NCI-H2171 (cell line): ENCODE measurements at regions not wholly inside any gene's neighbourhood (a gene's known extent, or its start where the extent isn't known, plus 50 kb on each side); places are given as distances from the start of the nearest gene placed in this dataset.

Source experiments
- DNase-seq: peaks from one replicate; lab custom pipeline; 2025; lab: John Stamatoyannopoulos, UW

DNA sequence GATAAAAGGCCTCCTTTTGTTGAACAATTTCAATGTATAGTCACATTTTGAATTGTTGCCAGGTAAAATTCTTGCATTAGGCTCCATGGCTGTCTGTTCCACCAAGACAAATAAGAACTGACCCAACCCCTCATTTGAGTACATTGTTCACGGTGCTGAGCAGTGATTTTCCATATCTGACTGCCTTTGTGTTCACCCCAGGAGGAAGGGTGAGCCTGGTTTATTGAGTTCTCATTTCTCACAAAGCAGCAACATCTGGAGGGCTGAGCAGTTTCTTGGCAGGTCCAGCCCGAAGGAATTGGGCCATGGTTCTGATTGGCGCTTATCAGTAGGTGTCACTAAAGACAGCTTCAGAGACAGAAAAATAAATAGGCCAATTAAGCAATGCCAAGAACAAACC, 149.1 kb downstream of the BMP4 start:
- DNase-seq, result no peak

DNA sequence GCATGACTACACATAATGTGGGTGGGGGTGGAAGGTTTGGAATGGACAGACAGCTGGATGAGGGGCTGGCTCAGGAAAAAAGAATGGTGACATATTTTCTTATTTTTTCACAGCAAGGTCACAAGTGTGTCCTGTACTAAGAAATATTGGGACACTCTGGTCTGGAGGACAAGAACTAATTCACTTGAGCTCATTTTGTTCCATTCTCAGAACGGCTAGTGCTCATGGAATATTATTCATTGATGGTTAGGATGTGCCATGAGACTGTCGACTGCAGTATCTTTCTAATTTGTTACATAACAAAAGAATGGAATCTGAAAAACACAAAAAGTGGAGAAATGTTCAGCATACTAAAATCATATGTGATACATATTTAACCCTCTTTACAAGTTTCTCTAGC, 149.5 kb downstream of the BMP4 start:
- DNase-seq, result no peak

DNA sequence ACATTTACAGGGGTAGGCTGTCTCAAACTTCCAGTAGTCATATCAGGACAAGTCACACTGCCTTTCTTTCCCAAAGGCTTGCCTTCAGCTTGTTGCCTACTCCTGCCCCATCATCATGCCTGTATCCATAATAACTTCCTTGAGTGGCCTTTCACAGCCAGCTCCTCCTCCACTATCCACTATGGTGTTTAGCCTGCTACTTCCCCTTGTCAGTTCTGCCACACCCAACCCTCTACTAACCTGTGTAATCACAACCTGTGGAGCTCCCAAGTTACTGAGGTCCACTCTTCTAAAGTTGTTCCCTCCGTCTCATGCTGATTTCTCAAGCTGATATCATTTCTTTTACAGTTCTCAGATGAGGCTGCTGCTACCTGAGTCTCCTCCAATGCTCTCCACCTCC, 159.9 kb downstream of the BMP4 start:
- DNase-seq, result no peak

DNA sequence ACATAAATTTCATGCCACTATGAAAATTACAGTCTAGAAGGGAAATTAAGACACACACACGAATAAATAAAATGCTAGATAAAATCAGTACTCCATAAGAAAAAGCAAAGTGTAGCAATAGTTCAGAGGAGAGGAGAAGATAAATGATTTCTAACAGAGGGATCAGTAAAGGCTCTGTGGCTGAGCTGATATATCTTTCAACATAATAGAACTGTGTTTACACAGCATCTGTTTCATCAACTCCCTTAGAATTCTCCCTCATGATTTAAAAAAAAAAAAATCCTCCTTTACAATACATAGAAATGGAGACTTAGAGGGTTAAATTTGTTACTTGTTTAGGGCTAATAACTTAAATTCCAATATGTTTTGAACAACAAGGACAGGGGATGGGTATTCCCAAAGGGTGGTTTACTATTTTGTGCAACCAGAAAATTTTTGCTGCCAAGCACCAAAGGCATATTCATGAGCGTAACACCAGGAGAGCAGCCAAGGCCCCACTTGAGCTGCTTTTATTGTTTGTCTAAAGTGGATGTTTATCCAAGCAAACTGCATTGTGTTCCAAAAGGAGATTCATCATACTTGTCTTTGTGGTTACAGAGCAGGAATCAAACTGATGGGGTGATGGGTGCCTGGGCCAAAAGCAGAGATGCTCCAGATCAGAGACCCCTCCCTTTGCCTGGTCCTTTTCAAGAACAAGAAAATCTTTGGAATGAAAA, 162.7 kb downstream of the BMP4 start:
- DNase-seq, result no peak

DNA sequence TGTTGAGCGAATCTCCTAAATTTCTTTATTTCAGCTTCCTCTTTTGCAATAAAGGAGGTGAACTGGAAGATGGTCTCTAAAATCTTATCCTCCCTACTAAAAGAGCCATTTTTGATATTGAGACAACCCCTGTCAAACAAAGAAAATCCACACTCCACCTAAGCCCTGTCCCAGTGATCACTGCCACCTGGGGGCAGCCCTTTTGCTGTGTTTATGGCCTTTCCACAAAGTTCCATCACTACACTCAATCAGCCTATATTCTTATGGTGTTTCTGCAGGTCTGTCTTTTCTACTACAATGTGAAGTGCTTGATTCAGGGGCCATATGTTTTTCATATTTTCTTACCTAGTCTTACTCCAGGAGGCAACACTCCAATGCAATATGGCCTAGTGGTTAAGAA, 163.7 kb downstream of the BMP4 start:
- DNase-seq, result no peak

DNA sequence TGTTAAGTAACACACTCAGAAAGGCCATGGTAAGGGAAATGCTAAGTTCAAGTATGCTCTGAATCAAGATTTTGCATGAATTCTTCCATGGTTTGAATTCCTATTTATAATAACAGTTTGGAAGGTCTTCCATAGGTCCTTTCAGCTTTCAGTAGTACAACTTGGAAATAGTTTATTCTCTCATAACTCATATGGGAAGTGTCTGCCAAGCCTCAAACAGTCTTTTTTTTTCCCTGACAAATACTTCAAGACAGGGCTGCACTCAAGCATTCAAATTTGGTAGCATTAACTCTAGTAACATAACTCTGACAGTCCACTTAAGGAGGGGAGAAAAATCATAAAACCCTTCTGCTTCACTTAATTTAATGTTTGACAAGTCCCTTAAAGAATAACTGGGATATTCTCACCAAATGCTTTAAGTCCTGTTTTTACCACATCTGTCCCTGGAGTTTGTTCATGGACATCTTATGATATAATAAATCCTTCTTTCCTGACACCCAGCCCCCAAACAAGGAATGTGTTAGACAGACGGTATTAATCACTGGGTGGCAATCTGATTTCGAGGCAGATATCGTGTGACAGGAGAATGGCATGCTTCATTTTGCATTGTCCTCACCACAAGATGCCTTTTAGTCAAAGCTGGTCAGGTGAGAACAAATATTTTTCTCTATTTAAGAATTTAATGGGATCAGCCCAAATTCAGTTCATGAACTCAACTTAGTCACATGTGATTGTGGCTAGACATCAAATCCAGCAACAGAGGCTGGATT, 165.7 kb downstream of the BMP4 start:
- DNase-seq, result no peak

DNA sequence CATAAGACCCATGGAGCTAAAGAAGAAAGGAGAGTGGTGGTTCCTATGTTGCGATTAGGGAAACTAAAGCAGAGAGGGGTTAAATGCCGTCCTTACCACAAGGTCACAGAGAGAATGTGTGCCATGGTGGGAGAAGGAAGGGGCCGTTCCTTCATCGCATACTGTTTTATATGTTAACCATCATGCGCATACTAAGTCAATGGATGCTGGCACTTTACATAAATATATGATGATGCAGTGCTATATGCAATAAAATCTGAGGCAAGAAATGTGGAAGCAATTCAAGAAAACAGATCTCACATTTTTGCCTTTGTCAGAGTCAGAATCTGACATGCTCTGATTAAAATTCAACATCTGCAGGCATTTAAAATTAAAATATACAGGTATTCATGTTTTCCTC, 168.1 kb downstream of the BMP4 start:
- no peak for DNase-seq

DNA sequence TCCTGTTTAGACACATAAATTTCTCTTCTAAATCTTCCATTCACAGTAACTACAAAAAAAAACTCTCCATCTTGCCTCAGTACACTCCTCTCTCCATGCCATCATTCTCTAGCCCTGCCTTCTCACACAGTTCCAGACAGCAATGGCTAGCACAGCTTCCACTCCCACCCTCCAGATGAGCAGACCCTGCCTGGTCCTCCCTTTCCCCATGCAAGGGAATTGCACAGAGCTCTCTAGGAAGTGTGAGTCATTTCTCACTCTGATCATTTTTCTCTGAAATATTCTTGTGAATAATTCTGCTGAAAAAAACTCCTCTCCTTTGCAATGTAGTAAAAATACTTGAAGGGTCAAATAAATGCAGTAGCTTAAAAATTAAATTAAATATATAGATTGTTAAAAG, 170.6 kb downstream of the BMP4 start:
- DNase-seq, result no peak

DNA sequence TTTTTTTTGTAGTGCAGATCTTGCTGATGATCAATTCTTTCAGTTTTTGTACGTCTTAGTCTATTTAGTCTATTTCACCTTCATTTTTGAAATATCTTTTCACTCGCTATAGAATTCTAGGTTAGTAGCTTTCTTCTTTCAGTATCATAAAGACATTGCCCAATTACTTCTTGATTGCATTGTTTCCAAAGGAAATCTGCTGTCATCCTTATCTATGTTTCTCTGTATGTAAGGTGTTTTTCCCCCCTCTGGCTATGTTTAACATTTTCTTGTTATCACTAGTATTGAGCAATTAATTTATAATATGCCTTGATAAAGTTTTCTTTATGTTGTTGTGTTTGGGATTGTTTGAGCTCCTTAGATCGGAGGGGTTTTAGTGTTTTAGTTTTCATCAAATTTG, 171.9 kb downstream of the BMP4 start:
- DNase-seq, result no peak

DNA sequence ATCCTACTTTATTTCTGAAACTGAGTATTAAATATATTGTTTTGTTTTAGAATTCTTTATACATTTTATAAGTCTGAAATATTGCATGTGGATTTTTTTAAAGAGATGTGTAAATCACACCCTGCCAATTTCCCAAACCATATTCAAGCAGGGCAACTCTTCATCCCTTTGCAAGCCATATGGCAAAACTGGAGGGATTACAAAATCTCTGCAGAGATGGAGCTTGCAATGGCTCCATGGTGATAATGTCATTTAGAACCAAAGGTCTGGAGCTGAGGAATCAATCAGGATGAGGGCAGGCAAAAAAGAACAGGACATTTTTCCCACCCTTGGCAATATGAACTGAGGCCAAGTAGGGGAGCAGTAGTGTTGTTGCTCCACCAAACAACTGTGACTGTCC, 173.4 kb downstream of the BMP4 start:
- no peak for DNase-seq

DNA sequence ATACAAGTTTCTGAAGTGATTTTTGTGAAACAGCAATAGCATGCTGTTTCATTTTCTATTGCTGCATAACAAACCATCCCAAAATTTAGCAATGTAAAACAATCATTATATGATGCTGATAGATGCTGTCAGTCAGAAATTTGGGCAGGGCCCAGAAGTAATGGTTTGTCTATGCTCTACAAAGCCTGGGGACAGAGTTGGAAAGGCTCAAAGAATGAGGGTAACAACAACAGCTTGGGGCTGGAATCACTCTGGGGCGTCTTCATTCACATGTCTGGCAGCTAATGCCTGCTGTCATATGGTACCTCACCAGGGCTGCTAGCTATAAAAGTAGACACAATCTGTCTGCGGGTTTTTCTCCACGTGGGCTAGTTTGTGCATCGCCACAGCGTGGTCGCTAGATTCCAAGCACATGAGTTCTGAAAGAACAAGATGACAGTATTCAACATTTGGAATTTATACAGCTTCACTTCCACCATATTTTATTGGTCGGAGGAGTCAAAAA, 176.5 kb downstream of the BMP4 start:
- DNase-seq, result no peak

DNA sequence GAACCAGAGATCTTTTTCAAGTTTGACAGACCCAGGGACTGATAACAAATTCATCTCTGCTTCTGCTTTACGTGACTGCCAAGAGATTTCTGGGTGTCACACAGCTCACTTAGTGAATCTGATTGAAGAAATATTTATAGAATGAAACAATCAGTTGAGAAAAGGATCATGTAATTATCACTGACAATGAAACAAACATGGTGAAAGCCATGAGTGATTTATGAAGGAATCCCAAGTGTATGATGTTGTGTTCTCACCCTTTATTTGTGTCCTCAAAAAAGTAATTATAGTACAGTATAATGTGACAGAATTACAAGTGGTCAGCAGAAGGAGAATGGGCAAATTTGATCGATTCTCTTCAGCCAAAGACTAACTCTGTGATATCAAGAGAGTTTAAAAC, 177.3 kb downstream of the BMP4 start:
- no peak for DNase-seq

DNA sequence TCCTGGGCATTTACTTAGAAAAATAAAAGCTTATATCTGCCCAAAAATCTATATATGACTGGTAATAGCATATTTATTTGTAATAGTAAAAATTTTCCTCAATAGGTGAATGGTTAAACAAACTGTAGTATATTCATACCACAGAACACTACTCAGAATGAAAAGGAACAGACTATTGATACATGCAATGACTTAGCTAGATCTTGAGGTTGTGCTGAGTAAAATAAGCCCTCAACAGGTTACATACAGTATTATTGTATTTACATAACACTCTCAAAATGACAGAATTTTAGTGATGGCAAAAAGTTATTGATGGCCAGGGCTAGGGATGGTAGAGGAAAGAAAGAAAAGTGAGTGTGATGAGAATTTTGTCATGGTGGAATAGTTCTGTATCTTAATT, 178.4 kb downstream of the BMP4 start:
- DNase-seq, result no peak

DNA sequence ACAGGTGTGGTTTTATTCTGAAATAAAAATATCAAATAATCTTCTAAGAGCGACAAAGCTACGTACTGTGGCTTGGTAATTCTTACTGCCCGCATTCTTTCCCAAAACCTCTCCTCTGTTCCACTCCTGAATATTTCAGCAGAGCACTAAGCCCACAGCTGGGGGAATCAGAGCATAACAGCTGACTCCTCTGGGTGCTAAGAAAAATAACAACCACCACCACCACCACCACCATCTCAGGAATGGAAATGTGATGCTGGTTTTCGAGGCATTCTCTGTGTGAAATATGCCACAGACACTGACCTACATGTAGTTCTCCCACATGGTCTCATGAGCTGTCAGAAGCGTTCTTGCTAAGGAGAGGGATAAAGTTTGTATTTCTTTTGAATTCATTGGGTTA, 183.7 kb downstream of the BMP4 start:
- DNase-seq, result no peak

DNA sequence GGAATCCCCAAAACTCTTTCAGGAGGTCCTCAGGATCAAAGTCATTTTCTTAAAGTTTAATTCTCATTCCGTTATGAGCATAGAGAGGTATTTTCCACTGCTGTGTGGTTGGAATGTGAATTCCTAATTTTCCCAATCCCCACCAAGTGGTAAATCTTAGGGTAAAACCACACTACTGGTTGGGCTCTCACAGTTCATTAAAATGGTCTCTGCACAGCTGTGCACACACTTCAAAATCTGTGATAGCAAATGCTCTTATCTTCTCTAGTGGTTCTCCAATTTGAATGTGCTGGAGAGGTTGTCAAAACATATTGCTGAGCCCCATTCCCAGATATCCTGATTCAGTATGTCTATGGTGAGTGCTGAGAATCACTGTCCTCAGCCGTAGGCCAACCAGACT, 189.1 kb downstream of the BMP4 start:
- DNase-seq, result no peak

DNA sequence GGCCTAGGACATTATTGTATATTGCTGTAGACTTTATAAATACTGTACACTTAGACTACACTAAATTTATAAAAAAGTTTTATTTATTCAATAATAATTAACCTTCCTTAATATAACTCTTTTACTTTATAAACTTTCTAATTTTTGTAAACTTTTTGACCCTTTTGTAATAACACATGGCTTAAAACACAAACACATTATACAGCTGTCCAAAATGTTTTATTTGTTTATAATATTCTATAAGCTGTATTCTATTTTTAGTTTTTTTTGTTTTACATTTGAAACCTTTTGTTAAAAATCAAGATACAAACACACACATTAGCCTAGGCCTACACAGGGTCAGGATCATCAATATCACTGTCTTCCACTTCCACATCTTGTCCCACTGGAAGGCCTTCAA, 190.0 kb downstream of the BMP4 start:
- no peak for DNase-seq

DNA sequence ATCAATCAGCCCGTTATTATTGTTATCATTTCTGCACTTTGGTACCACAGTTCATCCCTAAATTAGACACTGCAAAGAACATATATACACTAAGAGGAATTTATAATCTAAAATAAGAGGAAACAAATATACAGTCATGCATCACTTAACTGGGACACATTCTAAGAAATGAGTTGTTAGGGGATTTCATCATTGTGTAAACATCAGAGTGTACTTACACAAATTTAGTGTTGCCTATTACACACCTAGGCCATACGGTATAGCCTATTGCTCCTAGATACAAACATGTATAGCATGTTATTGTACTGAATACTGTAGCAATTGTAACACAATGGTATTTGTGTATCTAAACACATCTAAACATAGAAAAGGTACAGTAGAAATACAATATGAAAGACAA, 190.5 kb downstream of the BMP4 start:
- no peak for DNase-seq

DNA sequence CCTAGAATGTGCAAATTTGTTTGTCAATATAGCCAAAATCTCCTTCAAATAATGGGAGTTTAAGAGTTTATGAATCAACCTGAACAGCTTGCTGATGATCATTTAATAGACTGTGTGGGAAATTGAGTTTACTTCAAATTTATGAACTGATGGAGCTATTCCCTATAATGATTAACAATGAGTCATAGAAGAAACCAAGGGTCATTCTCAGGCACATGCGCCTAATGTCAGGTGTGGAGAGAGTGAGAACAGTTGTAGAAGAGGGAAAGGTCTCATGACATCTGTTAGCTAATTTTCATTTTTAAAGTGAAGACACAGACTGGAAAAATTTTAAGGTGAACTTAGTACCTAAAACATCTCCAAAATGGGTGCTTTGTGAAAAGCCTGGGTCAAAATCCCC, 191.8 kb downstream of the BMP4 start:
- DNase-seq, result no peak

DNA sequence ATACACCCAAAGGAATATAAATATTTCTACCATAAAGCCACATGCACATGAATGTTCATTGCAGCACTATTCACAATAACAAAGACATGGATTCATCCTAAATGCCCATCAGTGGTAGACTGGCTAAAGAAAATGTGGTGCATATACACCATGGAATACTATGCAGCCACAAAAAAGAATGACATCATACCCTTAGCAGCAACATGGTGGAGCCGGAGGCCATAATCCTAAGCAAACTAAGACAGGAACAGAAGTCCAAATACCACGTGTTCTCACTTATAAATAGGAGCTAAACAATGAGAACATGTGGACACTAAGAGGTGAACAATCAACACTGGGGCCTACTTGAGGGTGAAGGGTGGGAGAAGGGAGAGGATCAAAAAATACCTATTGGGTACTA, 198.5 kb downstream of the BMP4 start:
- DNase-seq, result no peak

DNA sequence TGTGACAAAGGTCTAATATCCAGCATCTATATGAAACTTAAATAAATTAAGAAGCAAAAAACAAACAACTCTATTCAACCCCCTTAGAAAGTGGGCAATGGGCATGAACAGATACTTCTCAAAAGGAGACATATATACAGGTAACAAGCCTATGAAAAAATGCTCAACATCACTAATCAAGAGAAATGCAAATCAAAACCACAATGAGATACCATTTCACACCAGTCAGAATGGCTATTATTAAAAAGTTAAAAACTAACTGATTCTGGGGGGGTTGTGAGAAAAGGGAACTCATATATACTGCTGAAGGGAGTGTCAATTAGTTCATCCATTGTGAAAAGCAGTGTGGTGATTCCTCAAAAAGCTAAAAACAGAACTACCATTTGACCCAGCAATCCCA, 198.9 kb downstream of the BMP4 start:
- DNase-seq, result no peak

DNA sequence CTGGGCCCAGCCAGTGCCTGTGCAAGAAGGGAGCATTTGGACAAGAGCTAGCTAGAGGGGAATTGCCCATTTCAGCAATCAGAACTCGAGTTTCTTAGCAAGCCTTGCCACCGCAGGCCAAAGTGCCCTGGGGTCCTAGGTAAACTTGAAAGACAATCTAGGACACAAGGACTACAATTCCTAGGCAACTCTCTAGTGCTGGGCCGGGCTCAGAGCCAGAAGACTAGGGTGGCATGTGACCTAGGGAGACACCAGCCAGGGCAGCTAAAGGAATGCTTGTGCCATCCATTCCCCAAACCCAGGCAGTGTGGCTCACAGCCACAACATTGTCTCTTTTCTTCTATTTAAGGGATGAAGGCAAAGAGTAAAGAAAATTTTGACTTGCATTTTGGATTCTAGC, 205.0 kb downstream of the BMP4 start:
- DNase-seq, result no peak

DNA sequence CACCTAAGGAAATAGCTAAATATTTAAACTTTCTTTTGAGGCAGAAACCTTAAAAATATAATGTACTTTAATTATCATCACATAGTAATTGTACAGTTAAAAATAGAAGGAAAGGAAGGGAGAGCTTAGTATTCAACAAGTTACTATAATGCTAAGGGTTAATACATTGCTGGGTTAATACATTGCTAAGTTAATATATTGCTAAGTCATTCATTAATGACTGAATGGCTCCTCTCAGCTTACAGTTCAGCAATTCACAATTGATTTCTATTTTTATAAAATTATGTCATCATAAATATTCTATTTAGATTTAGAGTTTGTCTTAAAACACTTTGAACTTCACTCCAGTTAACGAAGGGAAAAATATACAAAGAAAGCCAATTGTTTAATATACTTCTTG, 207.9 kb downstream of the BMP4 start:
- no peak for DNase-seq

DNA sequence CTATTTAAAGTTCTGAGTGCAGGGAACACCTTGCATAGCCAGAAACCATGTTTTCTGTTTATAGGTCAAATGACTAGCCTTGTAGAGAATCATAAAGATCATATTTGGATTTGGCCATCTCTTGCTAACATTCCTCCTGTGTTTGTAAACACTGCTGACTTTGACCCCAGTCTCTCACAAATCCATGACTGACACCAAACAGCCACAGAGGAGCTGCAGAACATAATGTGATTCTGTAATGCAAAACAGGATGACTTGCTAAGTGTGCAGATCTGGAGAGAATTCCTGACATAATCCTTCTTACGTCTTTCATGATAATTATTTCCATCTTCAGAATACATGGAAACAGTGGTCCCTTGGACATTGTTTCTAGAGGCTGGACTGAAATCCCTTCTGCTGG, 211.8 kb downstream of the BMP4 start:
- no peak for DNase-seq

DNA sequence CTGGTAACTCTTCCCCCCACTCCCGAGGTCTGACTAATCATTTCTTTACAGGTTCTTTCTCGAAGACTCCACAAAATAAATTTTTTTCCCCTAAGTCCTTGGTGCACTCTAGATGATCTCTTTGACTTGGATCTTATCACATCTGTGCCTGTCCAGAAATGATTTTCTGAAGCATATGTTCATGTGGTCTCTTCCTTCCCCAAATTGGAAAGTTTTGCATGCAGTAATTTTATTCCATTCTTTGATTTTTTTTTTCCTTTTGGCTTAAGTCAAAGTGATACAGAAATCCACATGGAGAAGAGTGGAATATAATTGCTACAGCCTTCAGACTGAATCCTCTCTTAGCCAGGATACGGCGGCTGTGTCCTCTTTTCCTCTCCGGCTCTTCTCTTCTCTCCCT, 213.3 kb downstream of the BMP4 start:
- DNase-seq, result no peak
